Lower lobe of right lung (tissue), 2 donors: ENCODE measurements at regions not wholly inside any gene's neighbourhood (a gene's known extent, or its start where the extent isn't known, plus 50 kb on each side); places are given as distances from the start of the nearest gene placed in this dataset.

Source experiments
- ATAC-seq, 2 donors: fragments of 200-7000 bp; cut with Tn5 transposase; one replicate each; pipeline ENCODE4 v1.9.1; 2020 to 2022; ENCODE audit warnings: mild to moderate bottlenecking in 2 of 2, moderate library complexity in 2 of 2
- DNase-seq: peaks from one replicate; pipeline ENCODE4 v3.0.0-alpha.2; 2020
- H3K27ac ChIP-seq: fragments of 200-600 bp; one replicate; pipeline ENCODE4 v1.8.0; 2022
- H3K27me3 ChIP-seq: fragments of 200-600 bp; one replicate; pipeline ENCODE4 v1.8.0; 2022; ENCODE audit warnings: low read depth
- H3K36me3 ChIP-seq: fragments of 200-600 bp; one replicate; pipeline ENCODE4 v1.8.0; 2022; ENCODE audit warnings: mild to moderate bottlenecking
- H3K4me1 ChIP-seq: fragments of 200-600 bp; one replicate; pipeline ENCODE4 v1.8.0; 2022
- H3K4me3 ChIP-seq: fragments of 200-600 bp; one replicate; pipeline ENCODE4 v1.8.0; 2022; ENCODE audit warnings: mild to moderate bottlenecking
- H3K9me3 ChIP-seq: fragments of 200-600 bp; one replicate; pipeline ENCODE4 v1.8.0; 2022
- intact Hi-C: fragments of 100-400 bp; cut with DNase I; formaldehyde crosslinking; loops from one replicate; pipeline ENCODE4 v1.11.0; 2022
- TF ChIP-seq, protein P1 (sequence below): fragments of 200-600 bp; IDR thresholded peaks from one replicate; pipeline ENCODE4 v1.8.0; 2022; ENCODE audit warnings: antibody characterized with exemption, mild to moderate bottlenecking
- donor health status: DM: no; HTN: yes; CAD: no; lungs with severe emphysema.

DNA sequence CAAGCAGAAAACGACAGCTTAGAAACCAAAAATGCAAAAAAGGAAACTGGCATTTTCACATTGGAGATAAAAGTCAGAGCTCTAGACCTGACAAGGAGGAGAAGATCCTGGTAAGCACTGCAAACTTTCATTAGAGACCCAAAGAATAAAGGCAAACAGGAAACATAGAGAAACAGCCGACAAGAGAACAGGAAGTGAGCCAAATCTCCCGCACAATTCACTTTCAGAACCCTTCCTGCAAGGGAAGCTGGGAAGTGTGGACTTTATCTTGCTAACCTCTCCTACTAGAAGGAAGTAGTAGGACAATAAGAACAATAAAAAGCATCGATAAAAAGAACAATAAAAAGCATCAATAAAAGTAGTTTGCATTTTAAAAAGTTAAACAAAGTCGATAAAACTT lies 417.8 kb upstream of the SPHKAP start:
- no peak for ATAC-seq
- no peak for DNase-seq
- no peaks in the 10 kb centered on the region for H3K9me3 ChIP-seq
- H3K4me1 ChIP-seq, result no peaks in the 10 kb centered on the region
- H3K4me3 ChIP-seq, result no peak overlapping the region
- H3K27me3 ChIP-seq, result no peaks in the 10 kb centered on the region
- TF ChIP-seq, protein P1, sequence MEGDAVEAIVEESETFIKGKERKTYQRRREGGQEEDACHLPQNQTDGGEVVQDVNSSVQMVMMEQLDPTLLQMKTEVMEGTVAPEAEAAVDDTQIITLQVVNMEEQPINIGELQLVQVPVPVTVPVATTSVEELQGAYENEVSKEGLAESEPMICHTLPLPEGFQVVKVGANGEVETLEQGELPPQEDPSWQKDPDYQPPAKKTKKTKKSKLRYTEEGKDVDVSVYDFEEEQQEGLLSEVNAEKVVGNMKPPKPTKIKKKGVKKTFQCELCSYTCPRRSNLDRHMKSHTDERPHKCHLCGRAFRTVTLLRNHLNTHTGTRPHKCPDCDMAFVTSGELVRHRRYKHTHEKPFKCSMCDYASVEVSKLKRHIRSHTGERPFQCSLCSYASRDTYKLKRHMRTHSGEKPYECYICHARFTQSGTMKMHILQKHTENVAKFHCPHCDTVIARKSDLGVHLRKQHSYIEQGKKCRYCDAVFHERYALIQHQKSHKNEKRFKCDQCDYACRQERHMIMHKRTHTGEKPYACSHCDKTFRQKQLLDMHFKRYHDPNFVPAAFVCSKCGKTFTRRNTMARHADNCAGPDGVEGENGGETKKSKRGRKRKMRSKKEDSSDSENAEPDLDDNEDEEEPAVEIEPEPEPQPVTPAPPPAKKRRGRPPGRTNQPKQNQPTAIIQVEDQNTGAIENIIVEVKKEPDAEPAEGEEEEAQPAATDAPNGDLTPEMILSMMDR, result no peak
- H3K27ac ChIP-seq, result no peak overlapping the region
- H3K36me3 ChIP-seq, result no peaks in the 10 kb centered on the region
- intact Hi-C loops, result no loop called here

DNA sequence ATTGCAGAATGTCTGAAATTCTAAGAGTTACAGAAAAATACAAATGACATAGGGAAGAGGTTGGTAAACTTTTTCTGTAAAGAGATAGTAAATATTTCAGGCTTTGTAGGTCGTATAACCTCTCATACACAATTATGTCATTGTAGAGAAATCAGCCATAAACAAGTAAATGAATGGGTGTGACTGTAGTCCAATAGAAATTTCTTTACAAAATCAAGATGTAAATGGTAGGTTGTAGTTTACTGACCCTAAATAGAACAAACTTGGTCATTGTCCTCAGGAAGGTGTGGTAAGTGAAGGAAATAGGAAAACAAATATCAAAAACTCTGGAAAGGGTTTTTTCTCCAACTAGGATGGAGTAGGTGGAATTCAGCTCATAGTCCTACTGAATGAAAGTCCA lies 415.5 kb upstream of the SPHKAP start:
- Histone ChIP-seq H3K9me3 (no peaks in the 10 kb centered on the region), H3K4me3 (no peak overlapping the region), H3K36me3 (no peaks in the 10 kb centered on the region), H3K4me1 (no peaks in the 10 kb centered on the region), H3K27me3 (no peaks in the 10 kb centered on the region), H3K27ac (no peak overlapping the region)
- TF ChIP-seq, protein P1, result no peak
- intact Hi-C loops, result no loop called here
- DNase-seq, result no peak
- no peak for ATAC-seq

DNA sequence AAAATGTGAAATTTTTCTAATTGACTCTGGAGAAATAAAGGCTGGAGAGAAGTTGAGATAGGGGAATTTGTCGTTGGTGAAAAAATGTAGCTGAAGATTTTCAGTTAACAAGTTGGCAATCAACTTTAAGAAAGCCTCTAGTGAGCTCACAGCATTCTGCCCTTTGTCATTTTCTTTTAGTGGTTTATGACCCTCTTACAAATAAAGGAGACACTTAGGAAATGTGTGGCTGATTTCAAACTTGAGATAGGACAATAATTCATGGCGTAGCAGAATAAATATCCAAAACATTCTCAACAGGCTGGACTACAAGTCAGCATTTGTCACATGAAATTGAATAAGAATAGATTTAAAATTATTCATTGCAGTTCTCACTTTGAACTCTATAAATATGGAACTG lies 412.5 kb upstream of the SPHKAP start:
- no peak overlapping the region for H3K4me3 ChIP-seq
- H3K27me3 ChIP-seq, result no peaks in the 10 kb centered on the region
- ATAC-seq (no peak), DNase-seq (no peak)
- no peaks in the 10 kb centered on the region for H3K9me3 ChIP-seq
- no peaks in the 10 kb centered on the region for H3K4me1 ChIP-seq
- no peaks in the 10 kb centered on the region for H3K36me3 ChIP-seq
- TF ChIP-seq, protein P1, result no peak
- intact Hi-C loops, result no loop called here
- no peak overlapping the region for H3K27ac ChIP-seq

DNA sequence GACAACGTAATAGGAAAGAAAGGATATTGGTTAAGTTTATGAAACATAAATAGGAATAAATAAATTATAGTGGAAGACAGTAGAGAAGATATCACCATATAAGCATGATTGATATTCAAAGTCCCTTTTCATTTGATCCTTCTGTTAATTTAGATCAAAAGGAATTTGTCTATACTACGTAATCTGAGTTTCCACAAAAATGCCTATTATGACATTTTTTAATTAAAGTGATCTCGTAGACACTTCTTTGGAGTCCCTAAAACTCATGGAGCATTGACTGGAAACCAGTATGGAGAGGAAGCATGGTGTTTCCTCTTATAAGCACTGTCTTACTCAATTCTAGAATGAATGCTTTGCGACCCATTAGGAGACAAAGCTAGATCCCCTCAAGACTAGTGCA lies 411.4 kb upstream of the SPHKAP start:
- H3K4me3 ChIP-seq, result no peak overlapping the region
- TF ChIP-seq, protein P1, result no peak
- no peaks in the 10 kb centered on the region for H3K36me3 ChIP-seq
- H3K4me1 ChIP-seq, result no peaks in the 10 kb centered on the region
- ATAC-seq (no peak), DNase-seq (no peak)
- no peak overlapping the region for H3K27ac ChIP-seq
- H3K27me3 ChIP-seq, result no peaks in the 10 kb centered on the region
- intact Hi-C loops, result no loop called here
- H3K9me3 ChIP-seq, result no peaks in the 10 kb centered on the region

DNA sequence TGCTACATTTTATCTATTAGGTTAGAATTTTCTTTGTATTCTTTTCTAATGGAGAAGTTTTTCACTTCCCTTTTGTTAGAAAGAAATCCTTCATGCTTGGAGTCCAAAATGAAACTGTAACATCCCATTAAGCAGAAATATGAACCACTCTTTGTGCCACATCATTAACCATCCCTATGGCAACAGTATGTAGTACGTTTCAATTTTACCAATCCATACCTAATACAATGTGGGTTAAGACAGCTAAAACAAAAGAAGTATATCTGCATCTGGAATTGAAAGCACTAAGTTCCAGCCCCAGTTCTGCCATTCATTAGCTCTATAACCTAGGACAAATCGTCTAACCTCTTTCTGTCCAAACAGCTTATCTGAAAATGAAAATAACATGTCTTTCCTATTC lies 409.2 kb upstream of the SPHKAP start:
- H3K27me3 ChIP-seq, result no peaks in the 10 kb centered on the region
- no peak overlapping the region for H3K27ac ChIP-seq
- DNase-seq (no peak), ATAC-seq (no peak)
- intact Hi-C loops, result no loop called here
- no peaks in the 10 kb centered on the region for H3K4me1 ChIP-seq
- H3K4me3 ChIP-seq, result no peak overlapping the region
- H3K9me3 ChIP-seq, result no peaks in the 10 kb centered on the region
- no peaks in the 10 kb centered on the region for H3K36me3 ChIP-seq
- TF ChIP-seq, protein P1, result no peak

DNA sequence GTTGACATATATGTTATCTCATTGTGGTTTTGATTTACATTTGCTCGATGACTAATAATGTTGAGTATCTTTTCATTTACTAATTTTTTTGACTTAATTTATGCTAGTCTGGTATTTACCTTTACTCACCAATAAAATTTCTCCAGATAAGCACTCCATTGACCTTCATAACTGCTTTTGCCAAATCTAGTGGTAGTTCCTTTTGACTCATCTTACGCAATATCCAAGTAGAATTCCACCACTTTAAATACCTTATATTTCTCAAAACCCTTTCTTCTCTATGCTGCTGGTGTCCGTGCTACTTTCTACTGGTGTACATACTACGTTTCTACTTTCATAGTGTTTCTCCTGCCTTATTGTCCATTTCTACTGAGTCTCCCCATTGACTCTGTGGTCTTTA lies 407.6 kb upstream of the SPHKAP start:
- TF ChIP-seq, protein P1, result no peak
- H3K27me3 ChIP-seq, result no peaks in the 10 kb centered on the region
- intact Hi-C loops, result no loop called here

More for the DNA sequence above, 407.6 kb upstream of the SPHKAP start:
- Histone ChIP-seq H3K4me3 (no peak overlapping the region), H3K9me3 (no peaks in the 10 kb centered on the region), H3K4me1 (no peaks in the 10 kb centered on the region), H3K27ac (no peak overlapping the region), H3K36me3 (no peaks in the 10 kb centered on the region)
- no peak for ATAC-seq
- no peak for DNase-seq
